H1 (cell line): ENCODE measurements at regions not wholly inside any gene's neighbourhood (a gene's known extent, or its start where the extent isn't known, plus 50 kb on each side); places are given as distances from the start of the nearest gene placed in this dataset.

ENCODE experiments used
- CHD7 ChIP-seq: fragments of 300-600 bp; sonication (generic); IDR thresholded peaks from 2 replicates; pipeline ENCODE4 v1.7.1; 2012; ENCODE audit warnings: low read length, moderate library complexity, mild to moderate bottlenecking, inconsistent platforms; ENCODE audit not compliant: insufficient replicate concordance
- EGR1 ChIP-seq: IDR thresholded peaks from 2 replicates; pipeline ENCODE4 v1.6.1; 2011; ENCODE audit warnings: low read depth, low read length, borderline replicate concordance
- EP300 ChIP-seq, 2 experiments: IDR thresholded peaks; 1 replicate in 1 of 2; 2 replicates in 1 of 2; pipeline ENCODE4 v1.6.1; 2011 to 2012; ENCODE audit warnings: low read depth in 2 of 2, low read length in 2 of 2, mild to moderate bottlenecking in 2 of 2, borderline replicate concordance in 1 of 2, inconsistent platforms in 1 of 2, moderate library complexity in 1 of 2
- EZH2 ChIP-seq: fragments of 200-600 bp; sonication (generic); IDR thresholded peaks from 2 replicates; pipeline ENCODE4 v1.7.1; 2012; ENCODE audit warnings: low read depth, mild to moderate bottlenecking, moderate library complexity, low read length, inconsistent platforms; ENCODE audit not compliant: severe bottlenecking
- JUND ChIP-seq: IDR thresholded peaks from 2 replicates; pipeline ENCODE4 v1.6.1; 2011; ENCODE audit warnings: mild to moderate bottlenecking, improper control_type of control experiment, low read length
- RAD21 ChIP-seq, 2 experiments: IDR thresholded peaks in 1 of 2; conservative IDR thresholded peaks in 1 of 2; 2 replicates each; pipeline ENCODE4 v1.6.1; 2011; ENCODE audit warnings: low read depth in 2 of 2, low read length in 2 of 2, improper control_type of control experiment in 1 of 2, inconsistent platforms in 1 of 2, mild to moderate bottlenecking in 1 of 2, moderate library complexity in 1 of 2
- RXRA ChIP-seq: IDR thresholded peaks from 2 replicates; pipeline ENCODE4 v1.6.1; 2011; ENCODE audit warnings: low read depth, mild to moderate bottlenecking, low read length, moderate library complexity; ENCODE audit not compliant: insufficient read depth
- SIN3A ChIP-seq, 2 experiments: IDR thresholded peaks in 1 of 2; conservative IDR thresholded peaks in 1 of 2; 2 replicates each; pipeline ENCODE4 v1.6.1; 2011 to 2012; ENCODE audit warnings: low read length in 2 of 2, improper control_type of control experiment in 1 of 2, low read depth in 1 of 2, mild to moderate bottlenecking in 1 of 2
- SP1 ChIP-seq: IDR thresholded peaks from 2 replicates; pipeline ENCODE4 v1.6.1; 2011; ENCODE audit warnings: low read depth, low read length

- no peak for TF ChIP-seq CHD7
- TF ChIP-seq EZH2, result no peak
- no peak for TF ChIP-seq SIN3A (conservative IDR thresholded peaks at IDR 0.05 in 1 of 2, IDR thresholded peaks at IDR 0.05 in 1 of 2; ENCODE audit: low read depth in 1 of 2, low read length in 2 of 2)
- TF ChIP-seq RXRA, result no peak
- no peak for TF ChIP-seq RAD21 (IDR thresholded peaks at IDR 0.05 in 1 of 2, conservative IDR thresholded peaks at IDR 0.05 in 1 of 2; ENCODE audit: low read depth in 2 of 2, low read length in 2 of 2)
- TF ChIP-seq EP300 (IDR thresholded peaks at IDR 0.05; ENCODE audit: borderline replicate concordance in 1 of 2, low read depth in 2 of 2, low read length in 2 of 2), result no peak
- no peak for TF ChIP-seq JUND
- no peak for TF ChIP-seq SP1
- no peak for TF ChIP-seq EGR1
These were observed 1523.0 kb upstream of the B3GALT2 start (continued) for GRCh38 chr1:194709439-194709838.
